SU-DHL-6 (cell line): ENCODE measurements at regions not wholly inside any gene's neighbourhood (a gene's known extent, or its start where the extent isn't known, plus 50 kb on each side); places are given as distances from the start of the nearest gene placed in this dataset.

ENCODE experiments used
- EZH2phosphoT487 ChIP-seq: fragments of 200-600 bp; sonication (generic), shearing (Covaris generic); conservative IDR thresholded peaks from 2 replicates; pipeline ENCODE4 v1.6.1; 2018; ENCODE audit warnings: mild to moderate bottlenecking, antibody characterized with exemption, low read length, moderate library complexity, mixed read lengths
- TF ChIP-seq, protein P1 (sequence below): fragments of 200-600 bp; sonication (generic); IDR thresholded peaks from one replicate; pipeline ENCODE4 v1.5.1; 2017; ENCODE audit warnings: antibody characterized with exemption, mild to moderate bottlenecking, low read length, moderate library complexity; ENCODE audit not compliant: insufficient read depth, poor library complexity, severe bottlenecking

DNA sequence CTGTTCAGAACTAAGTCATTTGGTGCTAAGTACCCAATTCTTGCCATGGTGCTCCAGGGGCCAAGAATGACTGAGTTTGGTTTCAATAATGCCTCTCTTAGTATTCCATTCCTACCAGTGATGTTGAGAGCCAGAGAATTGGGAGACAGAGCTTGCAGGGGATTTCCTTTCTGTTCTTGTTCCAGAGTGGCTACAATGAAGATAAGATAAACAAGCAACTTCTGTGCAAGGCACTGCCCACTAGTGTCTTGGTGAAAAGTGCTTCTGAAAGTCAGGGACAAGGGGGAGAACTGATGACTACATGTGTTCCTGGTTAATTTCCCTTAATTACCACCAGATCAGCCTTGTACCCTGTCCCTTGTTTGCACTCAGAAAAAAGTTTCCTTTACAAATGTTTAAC lies 421.6 kb downstream of the BCKDHB start:
- TF ChIP-seq, protein P1, sequence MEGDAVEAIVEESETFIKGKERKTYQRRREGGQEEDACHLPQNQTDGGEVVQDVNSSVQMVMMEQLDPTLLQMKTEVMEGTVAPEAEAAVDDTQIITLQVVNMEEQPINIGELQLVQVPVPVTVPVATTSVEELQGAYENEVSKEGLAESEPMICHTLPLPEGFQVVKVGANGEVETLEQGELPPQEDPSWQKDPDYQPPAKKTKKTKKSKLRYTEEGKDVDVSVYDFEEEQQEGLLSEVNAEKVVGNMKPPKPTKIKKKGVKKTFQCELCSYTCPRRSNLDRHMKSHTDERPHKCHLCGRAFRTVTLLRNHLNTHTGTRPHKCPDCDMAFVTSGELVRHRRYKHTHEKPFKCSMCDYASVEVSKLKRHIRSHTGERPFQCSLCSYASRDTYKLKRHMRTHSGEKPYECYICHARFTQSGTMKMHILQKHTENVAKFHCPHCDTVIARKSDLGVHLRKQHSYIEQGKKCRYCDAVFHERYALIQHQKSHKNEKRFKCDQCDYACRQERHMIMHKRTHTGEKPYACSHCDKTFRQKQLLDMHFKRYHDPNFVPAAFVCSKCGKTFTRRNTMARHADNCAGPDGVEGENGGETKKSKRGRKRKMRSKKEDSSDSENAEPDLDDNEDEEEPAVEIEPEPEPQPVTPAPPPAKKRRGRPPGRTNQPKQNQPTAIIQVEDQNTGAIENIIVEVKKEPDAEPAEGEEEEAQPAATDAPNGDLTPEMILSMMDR: no peak
- TF ChIP-seq EZH2phosphoT487: no peak
